HCT116 (cell line): ENCODE measurements at regions not wholly inside any gene's neighbourhood (a gene's known extent, or its start where the extent isn't known, plus 50 kb on each side); places are given as distances from the start of the nearest gene placed in this dataset.

Experiments
- ATAC-seq: fragments of 200-7000 bp; cut with Tn5 transposase; 2 replicates; pipeline ENCODE4 v1.9.1; 2020; ENCODE audit warnings: mild to moderate bottlenecking, moderate library complexity
- BruUV-seq: library from RNA; stranded (reverse); fragments of 400-500 nt; replicated peaks from 2 replicates; lab custom pipeline; 2021; lab: Mats Ljungman, UMichigan
- CTCF ChIA-PET: fragments of 300-600 bp; sonication (Branson Sonifier 250); formaldehyde crosslinking; loops from one replicate; lab custom pipeline; 2021; ENCODE audit warnings: antibody characterized with exemption; lab: Charles Lee
- POLR2A ChIA-PET: fragments of 300-600, 350-600 bp; sonication (Branson Sonifier 250); formaldehyde crosslinking; loops from one replicate; lab custom pipeline; 2021; ENCODE audit warnings: antibody characterized with exemption; lab: Charles Lee
- RAD21 ChIA-PET, 2 experiments: fragments of 300-600 bp; sonication (Branson Sonifier 250); formaldehyde crosslinking; loops; one replicate each; lab custom pipeline; 2023; ENCODE audit warnings: low total read pairs in 2 of 2; ENCODE audit not compliant: uncharacterized antibody in 2 of 2, unreplicated experiment in 2 of 2, low non-redundant PET in 1 of 2; lab: Charles Lee
- DNase-seq: peaks from one replicate; pipeline ENCODE4 v3.0.0-alpha.2; 2010; ENCODE audit warnings: low read depth, low spot score
- H2AFZ ChIP-seq: fragments of 200-600 bp; shearing (Covaris generic), sonication (generic); 2 replicates; pipeline ENCODE4 v1.6.1; 2017; ENCODE audit warnings: low read depth, mixed run types, mixed read lengths, antibody characterized with exemption, low read length; ENCODE audit not compliant: poor library complexity, severe bottlenecking
- H3K27ac ChIP-seq: 2 replicates; pipeline ENCODE4 v1.5.1; 2012; ENCODE audit warnings: low read depth, low read length
- H3K27me3 ChIP-seq: fragments of 200-600 bp; sonication (generic); 2 replicates; pipeline ENCODE4 v1.6.1; 2016; ENCODE audit warnings: mixed run types, low read length, mixed read lengths; ENCODE audit not compliant: insufficient read depth
- H3K36me3 ChIP-seq, 2 experiments: fragments of 200-500 bp in 1 of 2; fragments of 200-600 bp in 1 of 2; sonication (Bioruptor generic) in 1 of 2; sonication (generic) in 1 of 2; 2 replicates each; pipeline versions ENCODE4 v1.5.1 to v1.6.1; 2014 to 2016; ENCODE audit warnings: low read length in 2 of 2, inconsistent platforms in 1 of 2, mixed read lengths in 1 of 2, mixed run types in 1 of 2; ENCODE audit not compliant: insufficient read depth in 2 of 2, control insufficient read depth in 1 of 2
- H3K4me1 ChIP-seq, 2 experiments: fragments of 200-600 bp in 1 of 2; sonication (generic) in 1 of 2; 2 replicates each; pipeline versions ENCODE4 v1.5.1 to v1.6.1; 2012 to 2017; ENCODE audit warnings: low read length in 2 of 2, inconsistent platforms in 1 of 2, mild to moderate bottlenecking in 1 of 2, mixed read lengths in 1 of 2, mixed run types in 1 of 2, moderate library complexity in 1 of 2; ENCODE audit not compliant: insufficient read depth in 2 of 2, control insufficient read depth in 1 of 2
- H3K4me2 ChIP-seq: fragments of 200-600 bp; sonication (generic); 2 replicates; pipeline ENCODE4 v1.6.1; 2017; ENCODE audit warnings: mixed run types, low read length, mixed read lengths
- H3K4me3 ChIP-seq, 2 experiments: fragments of 200-600 bp in 1 of 2; sonication (generic) in 1 of 2; replicated peaks in 1 of 2; 2 replicates each; pipeline ENCODE4 v1.5.1; 2011 to 2016; ENCODE audit warnings: low read length in 2 of 2, control low read depth in 1 of 2, low read depth in 1 of 2, mild to moderate bottlenecking in 1 of 2, mixed read lengths in 1 of 2, mixed run types in 1 of 2
- H3K79me2 ChIP-seq: fragments of 200-600 bp; sonication (generic); 2 replicates; pipeline ENCODE4 v1.6.1; 2017; ENCODE audit warnings: mild to moderate bottlenecking, mixed run types, low read length, moderate library complexity, mixed read lengths; ENCODE audit not compliant: insufficient read depth
- H3K9ac ChIP-seq: fragments of 200-600 bp; sonication (generic); 2 replicates; pipeline ENCODE4 v1.6.1; 2016; ENCODE audit warnings: low read length, mixed read lengths
- H3K9me2 ChIP-seq: fragments of 200-600 bp; sonication (generic), shearing (Covaris generic); 2 replicates; pipeline ENCODE4 v1.6.1; 2017; ENCODE audit warnings: mixed run types, mild to moderate bottlenecking, moderate library complexity; ENCODE audit not compliant: insufficient read depth
- H3K9me3 ChIP-seq, 2 experiments: fragments of 200-500 bp in 1 of 2; fragments of 200-600 bp in 1 of 2; sonication (Bioruptor generic) in 1 of 2; sonication (generic) in 1 of 2; 2 replicates each; pipeline ENCODE4 v1.6.1; 2014 to 2017; ENCODE audit warnings: low read length in 2 of 2, mixed read lengths in 2 of 2, inconsistent platforms in 1 of 2, low read depth in 1 of 2, mild to moderate bottlenecking in 1 of 2, mixed run types in 1 of 2, moderate library complexity in 1 of 2; ENCODE audit not compliant: control insufficient read depth in 1 of 2, insufficient read depth in 1 of 2
- H4K20me1 ChIP-seq: fragments of 200-600 bp; sonication (generic), shearing (Covaris generic); 2 replicates; pipeline ENCODE4 v1.6.1; 2017; ENCODE audit warnings: mixed run types, mild to moderate bottlenecking, moderate library complexity; ENCODE audit not compliant: insufficient read depth
- EGR1 ChIP-seq: IDR thresholded peaks from 2 replicates; pipeline ENCODE4 v1.6.1; 2012; ENCODE audit warnings: low read depth
- EZH2 ChIP-seq: fragments of 200-600 bp; sonication (generic); IDR thresholded peaks from 2 replicates; pipeline ENCODE4 v1.6.1; 2017; ENCODE audit warnings: antibody characterized with exemption, mixed run types
- FOSL1 ChIP-seq: IDR thresholded peaks from 2 replicates; pipeline ENCODE4 v1.6.1; 2012; ENCODE audit warnings: low read depth
- POLR2AphosphoS5 ChIP-seq: IDR thresholded peaks from 2 replicates; pipeline ENCODE4 v1.6.1; 2011; ENCODE audit warnings: mild to moderate bottlenecking, low read depth, low read length, moderate library complexity
- RAD21 ChIP-seq: IDR thresholded peaks from 2 replicates; pipeline ENCODE4 v1.6.1; 2012; ENCODE audit warnings: low read depth, mild to moderate bottlenecking
- SIN3A ChIP-seq: IDR thresholded peaks from 2 replicates; pipeline ENCODE4 v1.6.1; 2012; ENCODE audit warnings: low read depth
- TCF7L2 ChIP-seq: IDR thresholded peaks from 2 replicates; pipeline ENCODE4 v1.7.0; 2011; ENCODE audit warnings: borderline replicate concordance, inconsistent platforms; ENCODE audit not compliant: insufficient read depth, insufficient read length; ENCODE audit errors: extremely low read depth
- YY1 ChIP-seq: IDR thresholded peaks from 2 replicates; pipeline ENCODE4 v1.6.1; 2011; ENCODE audit warnings: low read length, low read depth, moderate library complexity, mild to moderate bottlenecking; ENCODE audit not compliant: insufficient replicate concordance; ENCODE audit errors: extremely low read depth
- ZFX ChIP-seq: fragments of 450-650 bp; IDR thresholded peaks from 2 replicates; pipeline ENCODE4 v1.6.1; 2017
- intact Hi-C: fragments of 100-400 bp; cut with micrococcal nuclease; formaldehyde crosslinking; loops from 2 replicates; pipeline ENCODE4 v1.10.0; 2022
- TF ChIP-seq, protein P1 (sequence below): IDR thresholded peaks from 2 replicates; pipeline ENCODE4 v1.6.1; 2011; ENCODE audit warnings: mild to moderate bottlenecking, low read length, moderate library complexity; ENCODE audit not compliant: insufficient replicate concordance; ENCODE audit errors: extremely low read depth
- TF ChIP-seq, protein P2 (sequence below): IDR thresholded peaks from 2 replicates; pipeline ENCODE4 v1.6.1; 2012
- TF ChIP-seq, protein P3 (sequence below), 3 experiments: fragments of 200-600 bp in 1 of 3; sonication (generic) in 1 of 3; IDR thresholded peaks in 2 of 3; conservative IDR thresholded peaks in 1 of 3; 2 replicates each; pipeline ENCODE4 v1.5.1; 2012 to 2017; ENCODE audit warnings: low read depth in 2 of 3, low read length in 2 of 3, antibody characterized with exemption in 1 of 3, borderline replicate concordance in 1 of 3, control low read depth in 1 of 3, mild to moderate bottlenecking in 1 of 3, mixed read lengths in 1 of 3, mixed run types in 1 of 3, moderate library complexity in 1 of 3; ENCODE audit not compliant: insufficient read depth in 1 of 3
- TF ChIP-seq, protein P4 (sequence below): IDR thresholded peaks from 2 replicates; pipeline ENCODE4 v1.6.1; 2012

DNA sequence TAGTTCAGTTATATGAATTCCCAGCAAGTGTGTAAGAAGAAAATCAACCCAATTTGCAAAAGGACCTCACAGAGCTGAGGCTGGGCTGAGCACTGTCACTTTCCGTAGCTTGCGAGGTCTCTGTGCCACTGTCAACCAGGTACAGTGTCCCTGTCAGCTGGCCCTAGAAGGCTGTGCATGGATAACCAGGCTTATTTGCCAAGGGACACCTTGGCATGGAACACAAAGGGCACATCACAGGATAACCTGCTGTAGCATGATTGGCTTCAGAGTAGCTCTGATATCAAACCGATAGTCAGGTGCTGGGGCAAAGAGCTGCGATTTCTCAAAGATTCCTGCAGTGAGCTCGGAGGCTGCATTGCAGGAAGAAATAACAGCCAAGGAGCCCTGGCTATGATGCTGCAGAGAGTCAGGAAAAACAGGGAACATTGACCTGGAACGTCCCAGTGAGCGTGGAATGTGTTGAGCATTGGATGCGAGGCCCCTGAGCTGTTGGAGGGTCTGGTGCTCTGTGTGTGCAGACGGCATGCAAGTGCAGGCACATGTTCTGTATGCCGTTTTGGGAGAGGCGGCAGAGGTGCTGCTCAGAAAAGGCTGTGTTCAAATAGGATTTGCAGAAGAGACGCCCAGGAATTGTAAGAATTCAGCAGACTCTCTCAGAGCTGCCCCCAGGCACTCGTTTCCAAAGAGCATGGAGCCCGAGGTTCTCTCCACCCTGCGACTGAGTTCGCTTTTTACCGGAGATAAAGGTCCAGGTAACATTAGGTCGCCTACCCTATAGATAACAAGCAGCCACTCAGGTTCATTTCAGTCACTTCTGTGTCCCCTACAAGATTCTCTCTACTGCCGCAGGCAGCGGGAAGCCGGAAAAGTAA is 213.5 kb upstream of the IRS2 start:
- no peaks in the 10 kb centered on the region for H3K9me3 ChIP-seq
- H3K27ac ChIP-seq, result no peak overlapping the region
- ATAC-seq (no peak), DNase-seq (no peak)
- no TSS peak for BruUV-seq
- POLR2A ChIA-PET, result no interaction called here
- CTCF ChIA-PET, result no interaction called here
- H3K4me1 ChIP-seq, result peaks cover 0 to 8% of the 10 kb centered on the region in 2 experiments; a peak in 2 of 4 replicates
- no peaks in the 10 kb centered on the region for H3K36me3 ChIP-seq
- H3K9me2 ChIP-seq, result no peaks in the 10 kb centered on the region
- H3K9ac ChIP-seq, result no peak overlapping the region
- no peaks in the 10 kb centered on the region for H3K27me3 ChIP-seq
- RAD21 ChIA-PET, result no interaction called here
- intact Hi-C loops, result no loop called here
- H3K4me2 ChIP-seq, result no peak overlapping the region
- TF ChIP-seq EGR1 (no peak), RAD21 (no peak), SIN3A (no peak), EZH2 (no peak), FOSL1 (no peak), TCF7L2 (no peak), YY1 (no peak), POLR2AphosphoS5 (no peak), ZFX (no peak)
- TF ChIP-seq, protein P1, sequence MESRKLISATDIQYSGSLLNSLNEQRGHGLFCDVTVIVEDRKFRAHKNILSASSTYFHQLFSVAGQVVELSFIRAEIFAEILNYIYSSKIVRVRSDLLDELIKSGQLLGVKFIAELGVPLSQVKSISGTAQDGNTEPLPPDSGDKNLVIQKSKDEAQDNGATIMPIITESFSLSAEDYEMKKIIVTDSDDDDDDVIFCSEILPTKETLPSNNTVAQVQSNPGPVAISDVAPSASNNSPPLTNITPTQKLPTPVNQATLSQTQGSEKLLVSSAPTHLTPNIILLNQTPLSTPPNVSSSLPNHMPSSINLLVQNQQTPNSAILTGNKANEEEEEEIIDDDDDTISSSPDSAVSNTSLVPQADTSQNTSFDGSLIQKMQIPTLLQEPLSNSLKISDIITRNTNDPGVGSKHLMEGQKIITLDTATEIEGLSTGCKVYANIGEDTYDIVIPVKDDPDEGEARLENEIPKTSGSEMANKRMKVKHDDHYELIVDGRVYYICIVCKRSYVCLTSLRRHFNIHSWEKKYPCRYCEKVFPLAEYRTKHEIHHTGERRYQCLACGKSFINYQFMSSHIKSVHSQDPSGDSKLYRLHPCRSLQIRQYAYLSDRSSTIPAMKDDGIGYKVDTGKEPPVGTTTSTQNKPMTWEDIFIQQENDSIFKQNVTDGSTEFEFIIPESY, result no peak
- TF ChIP-seq, protein P2, sequence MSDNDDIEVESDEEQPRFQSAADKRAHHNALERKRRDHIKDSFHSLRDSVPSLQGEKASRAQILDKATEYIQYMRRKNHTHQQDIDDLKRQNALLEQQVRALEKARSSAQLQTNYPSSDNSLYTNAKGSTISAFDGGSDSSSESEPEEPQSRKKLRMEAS, result no peak
- TF ChIP-seq, protein P3, sequence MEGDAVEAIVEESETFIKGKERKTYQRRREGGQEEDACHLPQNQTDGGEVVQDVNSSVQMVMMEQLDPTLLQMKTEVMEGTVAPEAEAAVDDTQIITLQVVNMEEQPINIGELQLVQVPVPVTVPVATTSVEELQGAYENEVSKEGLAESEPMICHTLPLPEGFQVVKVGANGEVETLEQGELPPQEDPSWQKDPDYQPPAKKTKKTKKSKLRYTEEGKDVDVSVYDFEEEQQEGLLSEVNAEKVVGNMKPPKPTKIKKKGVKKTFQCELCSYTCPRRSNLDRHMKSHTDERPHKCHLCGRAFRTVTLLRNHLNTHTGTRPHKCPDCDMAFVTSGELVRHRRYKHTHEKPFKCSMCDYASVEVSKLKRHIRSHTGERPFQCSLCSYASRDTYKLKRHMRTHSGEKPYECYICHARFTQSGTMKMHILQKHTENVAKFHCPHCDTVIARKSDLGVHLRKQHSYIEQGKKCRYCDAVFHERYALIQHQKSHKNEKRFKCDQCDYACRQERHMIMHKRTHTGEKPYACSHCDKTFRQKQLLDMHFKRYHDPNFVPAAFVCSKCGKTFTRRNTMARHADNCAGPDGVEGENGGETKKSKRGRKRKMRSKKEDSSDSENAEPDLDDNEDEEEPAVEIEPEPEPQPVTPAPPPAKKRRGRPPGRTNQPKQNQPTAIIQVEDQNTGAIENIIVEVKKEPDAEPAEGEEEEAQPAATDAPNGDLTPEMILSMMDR (IDR thresholded peaks at IDR 0.05 in 2 of 3, conservative IDR thresholded peaks at IDR 0.05 in 1 of 3; ENCODE audit: borderline replicate concordance in 1 of 3, insufficient read depth in 1 of 3, low read depth in 2 of 3, low read length in 2 of 3), result no peak
- TF ChIP-seq, protein P4, sequence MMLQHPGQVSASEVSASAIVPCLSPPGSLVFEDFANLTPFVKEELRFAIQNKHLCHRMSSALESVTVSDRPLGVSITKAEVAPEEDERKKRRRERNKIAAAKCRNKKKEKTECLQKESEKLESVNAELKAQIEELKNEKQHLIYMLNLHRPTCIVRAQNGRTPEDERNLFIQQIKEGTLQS, result no peak
- no peaks in the 10 kb centered on the region for H3K79me2 ChIP-seq
- H3K4me3 ChIP-seq, result no peak overlapping the region
- no peak overlapping the region for H2AFZ ChIP-seq
- H4K20me1 ChIP-seq, result no peaks in the 10 kb centered on the region
